IPS DF 4.7 (cell line): ENCODE measurements at regions not wholly inside any gene's neighbourhood (a gene's known extent, or its start where the extent isn't known, plus 50 kb on each side); places are given as distances from the start of the nearest gene placed in this dataset.
"Not testable (repeated sequence)": the region's sequence is repeated elsewhere in the genome, so short reads cannot be mapped to it uniquely, and the experiment has no call there.

Experiments
- DNase-seq: peaks from one replicate; pipeline ENCODE4 v3.0.0-alpha.2; 2013; ENCODE audit warnings: low spot score; ENCODE audit errors: extremely low read depth

DNA sequence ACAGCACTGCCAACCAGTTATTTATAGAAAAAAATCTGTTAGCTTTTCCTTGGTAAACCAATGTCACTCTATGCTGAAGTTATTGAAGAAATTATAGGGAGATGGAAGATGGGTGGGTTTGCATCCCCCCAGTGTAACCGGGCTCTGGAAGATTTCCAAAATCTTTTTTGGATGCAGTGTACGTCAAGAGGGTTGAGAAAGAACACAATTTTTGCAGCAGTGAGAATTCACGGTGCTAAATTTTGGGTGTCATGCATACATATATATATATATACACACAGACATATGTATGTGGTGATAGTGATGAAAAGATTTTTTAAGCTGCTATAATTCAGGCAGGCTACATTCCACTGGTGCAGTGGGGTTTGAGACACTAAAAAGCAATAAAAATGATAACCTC is 91.4 kb upstream of the MAGI3 start:
- no peak for DNase-seq

DNA sequence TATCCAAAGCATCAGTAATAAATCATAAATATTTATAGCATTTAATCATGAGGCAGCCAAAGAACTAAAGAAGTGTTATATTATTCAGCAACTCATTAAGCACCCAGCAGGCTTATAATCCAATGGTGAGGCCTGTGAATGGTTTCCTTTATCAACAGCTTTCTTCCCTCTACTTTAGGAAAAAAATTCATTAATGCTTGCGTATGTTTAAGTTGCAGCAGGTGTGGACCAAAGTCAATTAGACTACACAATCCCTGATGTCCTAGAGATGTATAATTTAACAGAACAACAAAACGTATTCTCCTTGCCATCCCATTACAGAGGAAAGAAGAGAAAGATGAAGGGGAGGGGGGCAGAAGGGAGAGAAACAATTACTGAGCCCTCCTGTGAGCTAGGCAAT is 87.7 kb upstream of the MAGI3 start:
- DNase-seq: no peak

DNA sequence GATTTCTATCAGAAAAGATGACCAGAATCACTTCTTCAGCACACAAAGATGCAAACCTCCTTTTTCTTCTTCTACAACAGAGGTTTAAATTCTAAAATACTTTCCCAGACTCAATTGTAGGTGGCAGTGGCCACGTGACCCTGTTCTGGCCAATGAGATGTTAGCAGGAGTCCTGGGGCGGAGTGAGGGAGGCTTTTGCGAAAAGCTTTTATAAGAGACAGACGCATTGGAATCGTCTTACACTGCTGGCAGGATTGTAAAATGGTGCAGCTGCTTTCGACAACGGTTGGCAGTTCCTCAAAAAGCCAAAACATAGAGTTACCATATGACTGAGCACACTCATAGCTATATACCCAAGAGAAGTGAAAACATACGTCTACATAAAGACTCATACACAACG is 87.0 kb upstream of the MAGI3 start:
- no peak for DNase-seq

DNA sequence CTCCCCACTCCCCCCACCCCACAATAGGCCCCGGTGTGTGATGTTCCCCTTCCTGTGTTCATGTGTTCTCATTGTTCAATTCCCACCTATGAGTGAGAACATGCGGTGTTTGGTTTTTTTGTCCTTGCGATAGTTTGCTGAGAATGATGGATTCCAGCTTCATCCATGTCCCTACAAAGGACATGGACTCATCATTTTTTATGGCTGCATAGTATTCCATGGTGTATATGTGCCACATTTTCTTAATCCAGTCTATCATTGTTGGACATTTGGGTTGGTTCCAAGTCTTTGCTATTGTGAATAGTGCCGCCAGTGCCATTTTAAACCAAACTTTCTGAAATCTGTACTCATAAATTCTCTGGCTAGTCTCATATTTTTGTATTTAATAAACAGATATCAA is 85.3 kb upstream of the MAGI3 start:
- not testable (repeated sequence) for DNase-seq

DNA sequence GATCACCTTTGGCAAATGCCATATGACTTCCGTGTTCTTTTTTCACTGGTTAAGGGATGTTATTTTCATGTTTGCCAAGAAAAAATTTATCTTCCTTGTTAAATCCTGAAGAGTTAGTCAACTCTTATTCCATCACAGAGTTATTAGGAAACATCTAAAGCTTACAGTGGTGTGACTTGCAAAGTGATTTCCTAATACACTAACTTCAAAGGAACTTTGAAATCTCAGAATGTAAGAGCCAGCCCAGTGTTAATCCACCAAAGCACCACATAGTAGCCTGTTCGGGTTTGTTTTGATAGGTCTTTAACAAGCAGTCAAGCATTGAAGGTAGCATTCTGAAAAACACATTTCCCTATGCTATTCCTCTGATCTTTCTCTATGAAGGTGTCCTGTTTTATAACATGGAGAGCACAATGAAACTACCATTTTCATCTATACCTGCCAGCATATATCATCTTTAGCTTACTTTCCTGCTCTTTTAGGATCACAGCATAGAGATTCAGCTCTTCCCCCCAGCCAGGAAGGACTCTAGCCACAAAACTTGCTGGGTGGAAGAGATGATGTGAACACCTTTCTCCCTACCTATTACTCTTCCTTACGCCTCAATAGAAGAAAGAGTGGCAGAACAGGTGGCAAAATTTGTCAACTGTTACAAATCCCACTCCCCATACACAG is 82.4 kb upstream of the MAGI3 start:
- no peak for DNase-seq

DNA sequence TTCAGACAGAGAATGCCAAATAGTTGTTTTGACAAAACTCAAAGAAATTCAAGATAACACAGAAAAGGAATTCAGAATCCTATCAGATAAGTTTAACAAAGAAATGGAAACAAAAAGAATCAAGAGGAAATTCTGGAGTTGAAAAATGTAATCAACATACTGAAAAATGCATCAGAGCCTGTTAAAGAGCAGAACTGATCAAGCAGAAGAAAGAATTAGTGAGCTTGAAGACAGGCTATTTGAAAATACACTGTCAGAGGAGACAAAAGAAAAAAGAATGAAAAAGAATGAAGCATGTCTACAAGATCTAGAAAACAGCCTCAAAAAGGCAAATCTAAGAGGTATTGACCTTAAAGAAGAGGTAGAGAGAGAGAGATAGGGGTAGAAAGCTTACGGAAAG is 77.7 kb upstream of the MAGI3 start:
- DNase-seq: not testable (repeated sequence)

DNA sequence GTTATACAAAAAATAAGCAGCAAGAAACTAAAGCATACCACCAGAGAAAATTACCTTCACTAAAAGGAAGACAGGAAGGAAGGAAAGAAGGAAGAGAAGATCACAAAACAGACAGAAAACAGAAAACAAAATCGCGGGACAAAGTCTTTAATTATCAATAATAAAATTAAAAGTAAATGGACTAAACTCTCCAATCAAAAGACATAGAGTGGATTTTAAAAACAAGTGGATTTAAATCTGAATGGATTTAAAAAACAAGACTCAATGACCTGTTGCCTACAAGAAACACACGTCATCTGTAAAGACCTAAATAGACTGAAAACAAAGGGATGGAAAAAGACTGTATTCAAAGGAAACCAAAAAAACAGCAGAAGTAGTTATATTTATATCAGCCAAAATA is 75.7 kb upstream of the MAGI3 start:
- DNase-seq: no peak

DNA sequence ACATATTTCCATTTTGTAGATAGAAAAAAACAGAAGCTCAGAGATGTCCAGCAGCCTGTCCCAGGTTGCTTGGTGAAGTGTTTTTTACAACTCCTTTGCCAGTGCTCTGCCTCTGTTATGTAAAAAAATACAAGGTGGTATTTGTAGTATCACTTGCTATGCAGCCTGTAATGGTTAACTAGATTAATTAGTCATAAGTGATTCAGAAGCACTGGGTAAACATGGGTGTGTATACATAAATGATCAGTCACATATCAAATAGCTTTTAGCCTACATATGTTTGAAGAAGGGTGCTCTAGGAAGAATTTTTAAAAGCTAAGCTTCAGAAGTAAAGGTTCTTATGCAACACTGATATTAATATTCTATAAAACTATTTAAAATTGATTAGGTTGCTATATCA is 70.0 kb upstream of the MAGI3 start:
- DNase-seq: no peak

DNA sequence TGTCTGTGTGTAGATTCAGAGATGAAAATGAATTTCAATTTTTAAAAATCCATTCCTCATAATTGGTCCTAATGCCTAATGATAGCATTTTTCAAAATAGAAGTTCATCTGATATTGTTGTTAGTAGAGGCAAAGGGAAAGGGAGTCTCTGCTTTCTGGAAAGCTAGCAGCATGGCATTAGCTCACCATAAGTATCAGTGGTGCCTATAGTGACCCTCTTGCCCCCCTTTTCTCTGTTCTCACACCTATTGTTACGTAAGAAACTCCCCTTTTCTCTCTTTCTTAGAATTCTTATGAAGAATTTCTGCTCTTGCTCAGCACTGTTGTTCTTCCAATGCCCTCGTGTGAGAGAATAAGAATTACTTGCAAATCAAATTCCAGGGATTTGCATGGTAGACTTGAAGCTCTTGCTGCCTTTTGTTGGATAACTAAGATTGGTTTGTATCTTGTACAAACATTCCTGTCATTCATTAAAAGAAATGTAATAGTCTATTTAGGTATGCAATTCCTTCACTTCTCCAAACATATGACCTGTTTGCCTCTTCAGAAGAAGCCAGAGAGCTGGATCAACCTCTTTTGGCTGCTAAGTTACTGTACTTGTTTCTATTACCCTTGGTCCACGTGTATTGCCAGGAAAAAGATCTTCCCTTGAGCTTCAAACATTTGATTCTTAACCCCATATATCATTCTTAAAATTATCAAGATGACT is 69.2 kb upstream of the MAGI3 start:
- DNase-seq: no peak

DNA sequence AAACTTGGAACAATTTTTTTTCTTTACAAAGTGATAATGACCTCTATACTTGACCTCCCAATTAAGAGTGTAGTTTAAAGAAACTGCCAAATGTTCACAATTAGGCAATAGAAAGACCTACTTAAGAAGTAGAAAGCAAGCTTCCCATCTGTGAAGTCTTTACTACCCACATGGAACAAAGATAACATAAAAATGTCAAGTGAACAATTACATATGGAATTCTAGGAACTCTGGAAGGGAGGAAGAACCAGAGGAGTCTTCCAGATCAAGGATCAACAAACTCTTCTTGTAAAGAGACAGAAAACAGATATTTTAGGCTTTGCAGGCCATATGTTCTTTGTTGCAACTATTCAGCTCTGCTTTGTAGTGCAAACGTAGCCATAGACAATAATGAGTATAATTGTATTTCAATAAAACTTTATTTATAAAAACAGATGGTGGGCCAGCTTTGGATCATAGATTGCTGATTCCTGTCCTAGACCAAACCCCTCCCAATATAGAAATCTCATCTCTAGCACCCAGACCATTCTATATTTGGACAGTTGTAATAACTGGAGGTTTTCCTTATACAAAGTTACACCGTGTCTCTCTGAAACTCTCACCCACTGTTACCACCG is 68.4 kb upstream of the MAGI3 start:
- DNase-seq: no peak

DNA sequence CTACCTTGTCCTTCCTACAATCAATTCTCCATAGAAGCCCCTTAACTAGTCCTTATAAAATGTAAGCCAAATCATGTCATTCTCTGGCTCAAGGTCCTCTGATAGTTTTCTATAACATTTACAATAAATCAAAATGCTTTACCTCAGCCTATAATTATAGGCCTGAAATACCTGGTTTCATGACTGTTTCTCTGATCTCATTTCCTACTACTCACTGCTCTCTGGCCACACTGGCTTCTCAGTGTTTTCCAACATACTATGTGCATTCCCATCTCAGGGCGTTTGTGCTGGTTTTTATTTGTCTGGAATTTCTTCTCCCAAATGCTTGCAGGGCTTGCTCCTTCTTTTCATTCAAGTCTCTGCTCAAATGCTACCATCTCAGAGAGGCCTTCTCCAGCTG is 67.9 kb upstream of the MAGI3 start:
- no peak for DNase-seq

DNA sequence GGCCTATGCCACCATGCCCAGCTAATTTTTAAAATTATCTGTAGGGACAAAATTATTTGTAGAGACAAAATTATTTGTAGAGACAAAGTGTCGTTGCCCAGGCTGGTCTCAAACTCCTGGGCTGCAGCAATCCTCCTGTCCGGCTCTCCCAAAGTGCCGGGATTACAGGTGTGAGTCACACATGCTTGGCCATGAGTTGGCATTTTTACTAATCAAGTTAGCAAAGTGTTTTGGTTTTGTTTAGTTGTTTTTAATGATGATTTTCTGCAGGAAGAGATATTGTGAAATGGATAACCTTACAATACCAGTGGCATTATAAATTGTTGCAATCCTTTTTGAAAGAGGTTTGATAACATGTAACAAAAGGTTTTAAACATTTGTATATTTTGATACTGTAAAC is 65.3 kb upstream of the MAGI3 start:
- DNase-seq: no peak

DNA sequence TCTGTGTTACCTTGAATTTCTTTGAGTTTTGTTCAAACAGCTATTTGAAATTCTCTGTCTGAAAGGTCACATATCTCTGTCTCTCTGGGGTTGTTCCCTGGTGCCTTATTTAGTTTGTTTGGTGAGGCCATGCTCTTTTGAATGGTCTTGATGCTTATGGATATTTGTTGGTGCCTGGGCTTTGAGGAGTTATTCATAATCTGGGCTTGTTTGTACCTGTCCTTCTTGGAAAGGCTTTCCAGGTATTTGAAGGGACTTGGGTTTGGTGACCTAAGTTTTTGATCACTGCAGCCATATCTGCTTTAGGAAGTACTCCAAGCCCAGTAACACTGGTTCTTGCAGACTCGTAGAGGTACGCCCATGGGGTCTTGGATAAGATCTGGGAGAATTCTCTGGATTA is 63.3 kb upstream of the MAGI3 start:
- DNase-seq: no peak

DNA sequence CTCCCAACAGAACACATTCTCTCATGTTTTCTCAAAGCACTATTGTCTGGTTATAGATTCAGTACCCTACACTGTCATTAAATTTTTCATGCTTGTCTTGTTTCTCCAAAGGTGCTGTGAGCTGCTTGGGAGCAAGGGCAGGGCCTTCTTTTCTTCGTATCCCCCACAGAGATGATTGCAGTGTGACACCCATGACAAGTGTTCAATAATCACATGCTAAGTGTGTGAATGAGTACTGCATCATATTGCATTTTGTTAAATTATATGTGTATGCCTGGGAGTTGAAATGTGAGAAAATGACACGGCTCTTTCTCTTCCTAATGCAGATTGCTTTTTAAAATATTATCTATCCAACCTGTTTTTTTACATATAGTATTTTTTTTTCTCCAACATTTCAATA is 57.3 kb upstream of the MAGI3 start:
- DNase-seq: no peak

DNA sequence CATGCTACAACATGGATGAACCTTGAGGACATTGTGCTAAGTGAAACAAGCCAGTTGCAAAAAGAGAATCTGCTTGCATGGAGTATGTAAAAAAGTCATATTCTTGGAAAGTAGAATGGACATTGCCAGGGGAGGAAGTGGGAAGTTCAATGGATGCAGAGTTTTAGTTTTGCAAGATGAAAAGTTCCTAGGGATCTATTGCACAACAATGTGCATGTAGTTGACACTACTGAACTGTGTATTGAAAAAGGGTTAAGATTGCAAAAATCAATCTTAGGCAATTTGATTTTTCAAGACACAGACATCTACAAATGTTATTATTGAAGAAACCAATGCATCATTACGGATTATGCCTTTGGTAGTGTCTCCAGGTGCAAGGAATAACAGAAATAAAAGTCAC is 50.3 kb upstream of the MAGI3 start:
- DNase-seq: no peak
